ENCODE measurements at regions not wholly inside any gene's neighbourhood (a gene's known extent, or its start where the extent isn't known, plus 50 kb on each side); places are given as distances from the start of the nearest gene placed in this dataset.

DNA sequence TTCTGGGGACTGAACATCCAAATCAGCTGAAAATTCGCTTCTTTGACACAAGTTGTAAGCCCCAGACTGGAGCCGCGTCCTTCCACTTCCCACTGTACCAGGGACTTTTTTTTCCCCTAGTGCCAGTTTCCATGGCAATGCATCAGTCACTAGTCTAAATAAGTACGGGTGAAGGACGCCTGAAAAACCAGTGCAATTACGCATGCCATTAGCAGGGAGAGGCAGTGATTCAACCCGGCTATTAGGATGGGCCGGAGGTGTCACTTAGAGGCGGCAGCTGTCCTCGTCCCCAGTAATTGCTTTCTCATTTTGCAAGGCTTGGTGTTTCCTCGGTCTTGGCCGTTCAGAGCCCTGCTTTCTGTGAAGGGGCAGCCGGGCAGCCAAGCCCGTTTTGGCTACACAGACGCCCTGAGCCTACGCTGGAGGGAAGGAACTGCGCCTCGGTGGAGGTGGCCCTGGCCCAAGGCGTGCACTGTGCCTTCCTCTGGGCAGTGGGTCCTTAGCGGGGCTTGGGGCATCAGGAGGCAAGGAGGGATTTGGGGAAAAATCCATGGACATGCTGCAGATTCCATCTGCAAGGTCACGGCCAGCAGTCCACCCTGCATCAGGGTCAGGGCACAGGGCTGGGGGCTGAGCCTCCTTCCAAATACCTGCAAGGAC lies 319.7 kb downstream of the CTTN start:
- no peak for DNase-seq (ENCODE audit: low read depth, low spot score)
- H3K4me3 ChIP-seq (ENCODE audit: low read length), result no peak overlapping the region

DNA sequence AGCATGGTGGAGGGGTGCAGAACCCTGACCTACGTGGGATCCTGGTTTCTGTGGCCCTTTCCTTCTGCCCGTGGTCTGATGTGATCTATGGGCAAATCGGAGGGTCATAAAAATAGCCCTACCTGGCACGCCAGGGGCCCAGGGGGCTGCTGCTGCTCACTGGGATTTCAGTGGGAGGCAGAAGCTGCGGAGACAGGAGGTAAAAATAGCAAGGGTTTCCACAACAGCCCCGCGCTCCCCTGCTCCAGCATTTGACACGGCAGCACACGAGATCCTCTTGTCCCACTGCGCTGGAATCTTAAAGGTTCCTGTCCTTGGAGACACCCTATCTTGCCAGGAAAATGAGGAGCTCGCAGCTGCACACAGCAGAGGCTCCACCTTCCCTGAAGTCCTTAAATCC lies 321.2 kb downstream of the CTTN start:
- H3K4me3 ChIP-seq (ENCODE audit: low read length), result no peak overlapping the region
- no peak for DNase-seq (ENCODE audit: low read depth, low spot score)

DNA sequence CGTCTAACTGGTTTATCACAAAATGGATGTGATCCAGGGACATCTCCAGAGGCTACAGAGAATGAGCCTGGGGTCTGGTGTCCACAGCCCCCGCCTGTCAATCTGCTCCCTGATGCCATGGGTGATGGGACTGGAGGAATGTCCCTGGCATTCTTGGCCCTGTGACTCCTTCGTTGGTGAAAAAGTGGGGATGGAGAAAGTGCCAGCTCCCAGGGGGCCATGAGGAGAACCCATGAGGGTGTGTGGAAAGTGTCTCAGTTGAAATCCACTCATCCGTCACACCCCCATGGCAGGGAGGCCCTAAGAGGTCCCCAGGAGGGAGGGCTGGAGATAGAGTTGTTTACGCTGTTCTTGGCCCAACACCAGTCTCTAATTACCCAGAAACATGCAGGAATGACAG lies 322.0 kb downstream of the CTTN start:
- DNase-seq (ENCODE audit: low read depth, low spot score), result no peak

DNA sequence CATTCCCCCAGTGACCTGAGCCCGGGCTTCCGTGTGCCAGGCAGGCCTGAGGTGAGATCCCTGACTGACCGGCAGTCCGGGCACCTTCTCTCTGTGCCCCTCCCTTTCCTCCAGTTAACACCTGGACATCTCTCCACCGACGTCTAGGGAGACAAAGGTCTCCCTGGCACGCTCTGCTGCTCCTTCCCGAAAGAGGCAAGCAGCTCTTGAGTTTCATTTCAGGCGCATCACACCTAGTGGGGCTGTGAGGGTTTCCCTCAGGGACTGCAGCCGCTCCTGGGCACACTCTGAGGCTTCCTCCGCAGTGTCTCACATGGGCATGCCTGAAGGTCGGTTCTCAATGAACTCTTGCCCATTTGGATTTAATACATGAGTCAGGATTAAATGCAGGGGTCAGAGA lies 322.7 kb downstream of the CTTN start:
- no peak overlapping the region for H3K4me3 ChIP-seq (ENCODE audit: low read length)
- no peak for DNase-seq (ENCODE audit: low read depth, low spot score)

More for the DNA sequence above, 322.0 kb downstream of the CTTN start:
- H3K4me3 ChIP-seq (ENCODE audit: low read length), result no peak overlapping the region

DNA sequence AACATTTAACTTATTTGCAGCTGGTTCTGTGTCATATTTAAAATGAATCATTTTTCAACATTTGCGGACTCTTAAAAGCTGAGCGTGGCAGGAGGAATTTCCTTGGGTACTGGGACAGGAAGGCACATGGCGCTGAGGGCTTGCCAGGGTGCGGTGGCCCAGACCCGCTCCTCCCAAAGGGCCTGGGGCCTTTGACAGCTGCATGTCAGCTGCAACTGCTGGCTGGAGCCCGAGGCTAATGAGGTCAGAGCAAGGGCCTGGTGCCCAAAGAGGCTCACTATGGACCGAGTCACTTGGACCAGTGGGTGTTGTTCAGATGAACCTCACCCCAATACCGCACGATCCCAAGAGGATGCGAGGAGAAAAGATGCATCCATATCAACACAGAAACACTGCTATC lies 326.9 kb downstream of the CTTN start:
- no peak overlapping the region for H3K4me3 ChIP-seq (ENCODE audit: low read length)
- no peak for DNase-seq (ENCODE audit: low read depth, low spot score)

DNA sequence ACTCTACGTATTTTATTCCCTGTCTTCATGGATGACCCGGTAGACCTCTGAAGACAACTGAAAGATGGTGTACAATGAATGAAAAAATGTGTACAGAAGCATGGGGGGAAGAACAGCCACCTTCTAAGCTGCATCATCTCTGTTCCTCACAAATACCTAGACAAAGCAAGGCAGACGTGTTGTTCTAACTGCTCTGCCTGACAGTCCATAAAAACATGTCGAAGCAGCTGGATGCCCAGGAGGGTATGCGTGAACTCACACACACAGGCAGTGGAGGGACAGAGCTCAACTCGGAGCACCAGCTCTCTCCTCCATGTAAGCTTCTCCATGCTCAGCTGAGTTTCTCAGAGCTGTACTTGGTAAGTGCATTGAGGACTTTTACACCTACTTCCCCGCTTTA lies 327.4 kb downstream of the CTTN start:
- H3K4me3 ChIP-seq (ENCODE audit: low read length), result no peak overlapping the region
- DNase-seq (ENCODE audit: low read depth, low spot score), result no peak

DNA sequence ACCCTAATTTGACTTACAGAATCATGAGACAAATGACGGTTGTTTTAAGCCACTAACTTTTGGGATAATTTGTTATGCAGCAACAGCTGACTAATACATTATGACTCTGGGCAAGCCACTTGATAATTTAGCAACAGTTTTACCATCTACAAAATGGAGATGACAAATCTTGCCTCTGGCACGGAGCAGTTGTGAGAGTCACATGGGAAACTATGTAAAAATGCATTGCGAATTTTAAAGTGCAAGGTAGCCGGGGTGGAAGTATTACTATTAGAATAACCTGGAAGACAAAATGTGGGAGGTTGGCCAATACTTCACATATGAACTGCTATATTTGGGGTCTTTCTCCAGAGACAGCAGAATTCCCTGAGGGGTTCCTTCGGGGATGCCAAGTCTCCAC lies 328.7 kb downstream of the CTTN start:
- no peak overlapping the region for H3K4me3 ChIP-seq (ENCODE audit: low read length)
- no peak for DNase-seq (ENCODE audit: low read depth, low spot score)

DNA sequence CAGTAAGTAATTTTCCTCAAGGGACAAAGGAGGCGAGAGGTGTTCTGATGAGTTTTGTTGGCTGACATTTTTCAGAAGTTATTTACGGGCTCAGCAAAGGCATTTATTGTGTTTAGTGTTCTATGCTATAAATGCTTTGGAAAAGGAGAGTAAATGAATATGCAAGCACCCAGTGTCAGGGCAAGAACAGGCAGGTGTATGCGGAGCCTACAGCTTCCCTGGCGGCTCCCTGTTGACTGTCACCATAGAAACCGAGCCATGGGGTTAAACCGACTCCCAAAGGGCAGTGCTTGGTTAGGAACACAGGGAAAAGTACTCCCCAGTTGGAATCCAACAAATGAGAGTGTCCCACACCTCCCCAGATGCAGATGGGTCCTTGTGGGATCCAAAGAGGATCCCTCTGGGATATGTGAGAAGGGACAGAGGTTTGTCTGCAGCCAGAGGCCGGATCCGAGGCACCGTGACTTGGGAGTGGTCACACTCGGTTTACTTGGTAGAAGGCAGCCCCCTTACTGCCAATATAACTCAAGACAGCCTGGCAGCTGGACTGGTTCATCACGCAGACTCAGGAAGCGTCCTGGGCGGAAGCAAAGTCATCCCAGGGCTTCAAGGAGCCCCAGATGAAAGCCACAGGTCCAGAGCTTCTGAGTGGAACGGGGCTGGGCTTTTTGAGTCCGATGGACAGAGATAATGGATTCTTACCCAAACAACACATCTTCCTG lies 329.7 kb downstream of the CTTN start:
- no peak overlapping the region for H3K4me3 ChIP-seq (ENCODE audit: low read length)
- no peak for DNase-seq (ENCODE audit: low read depth, low spot score)

DNA sequence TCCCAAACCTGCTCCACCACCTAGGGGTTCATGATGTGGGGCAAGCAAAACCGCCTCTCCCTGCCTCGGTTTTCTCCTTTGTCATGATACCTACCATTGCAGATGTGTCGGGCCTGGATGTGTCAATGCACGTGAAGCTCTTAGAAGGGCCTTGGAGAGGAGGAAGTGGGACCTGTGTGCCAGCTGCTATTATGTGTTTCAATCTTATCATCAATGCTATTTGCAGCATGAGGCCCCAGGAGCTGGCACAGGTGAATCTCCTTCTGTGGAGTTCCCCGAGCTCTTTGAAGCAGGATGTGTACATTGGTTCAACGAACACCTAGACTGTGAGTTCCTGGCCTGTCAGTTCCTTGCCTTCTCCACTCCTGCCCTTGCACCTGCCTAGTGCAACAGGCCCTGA lies 331.6 kb downstream of the CTTN start:
- DNase-seq (ENCODE audit: low read depth, low spot score), result peak; percentile 12
- H3K4me3 ChIP-seq (ENCODE audit: low read length), result no peak overlapping the region

DNA sequence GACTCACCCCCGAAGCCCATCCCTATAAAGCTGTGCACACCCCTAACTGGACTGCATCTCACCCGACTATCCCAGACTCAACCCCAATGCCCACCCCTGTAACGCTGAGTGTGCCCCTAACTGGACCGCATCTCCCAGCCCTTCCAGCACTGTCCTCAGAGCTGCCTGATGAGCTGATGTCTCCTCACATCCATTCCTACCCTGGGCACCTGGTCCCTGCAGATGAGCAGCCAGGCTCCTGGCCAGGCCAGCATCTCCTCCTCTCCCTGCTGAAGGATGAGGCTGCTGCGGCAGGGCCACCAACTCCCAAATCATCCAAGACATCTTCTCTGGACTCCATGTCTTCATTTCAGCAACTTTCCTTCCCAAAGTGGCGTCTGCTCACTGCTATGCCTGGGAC lies 332.1 kb downstream of the CTTN start:
- no peak overlapping the region for H3K4me3 ChIP-seq (ENCODE audit: low read length)
- DNase-seq (ENCODE audit: low read depth, low spot score), result no peak

DNA sequence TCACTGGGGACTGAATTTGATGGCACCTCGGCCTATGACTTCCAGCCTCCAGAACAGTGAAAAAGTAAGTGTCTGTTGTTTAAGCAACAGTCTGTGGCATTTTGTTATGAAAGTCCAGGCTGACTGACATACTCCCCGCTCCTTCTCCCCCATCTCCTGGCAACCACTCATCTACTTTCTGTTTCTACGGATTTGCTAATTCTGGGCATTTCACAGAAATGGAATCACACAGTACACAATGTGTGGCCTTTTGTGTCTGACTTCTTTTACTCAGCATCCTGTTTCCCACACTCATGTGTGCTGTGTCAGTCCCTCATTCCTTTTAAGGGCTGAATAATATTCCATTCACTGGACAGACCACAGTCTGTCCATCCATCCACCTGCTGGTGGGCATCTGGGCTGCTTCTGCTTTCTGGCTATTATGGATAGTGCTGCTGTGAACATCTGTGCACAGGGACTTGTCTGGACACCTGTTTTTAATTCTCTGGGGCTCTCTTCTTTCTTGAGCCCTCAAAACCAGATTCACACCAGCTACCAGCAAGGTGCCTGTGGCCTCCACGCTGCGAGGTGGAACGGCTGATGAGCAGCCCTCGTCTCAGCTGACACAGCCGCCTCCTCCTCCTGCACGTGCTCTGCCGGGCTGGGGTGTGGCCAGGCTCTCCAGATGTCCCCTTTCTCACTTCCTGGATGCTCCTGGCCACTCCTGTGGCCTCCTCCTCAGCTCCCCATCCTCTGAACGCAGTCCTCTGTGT lies 333.1 kb downstream of the CTTN start:
- H3K4me3 ChIP-seq (ENCODE audit: low read length), result no peak overlapping the region
- no peak for DNase-seq (ENCODE audit: low read depth, low spot score)

DNA sequence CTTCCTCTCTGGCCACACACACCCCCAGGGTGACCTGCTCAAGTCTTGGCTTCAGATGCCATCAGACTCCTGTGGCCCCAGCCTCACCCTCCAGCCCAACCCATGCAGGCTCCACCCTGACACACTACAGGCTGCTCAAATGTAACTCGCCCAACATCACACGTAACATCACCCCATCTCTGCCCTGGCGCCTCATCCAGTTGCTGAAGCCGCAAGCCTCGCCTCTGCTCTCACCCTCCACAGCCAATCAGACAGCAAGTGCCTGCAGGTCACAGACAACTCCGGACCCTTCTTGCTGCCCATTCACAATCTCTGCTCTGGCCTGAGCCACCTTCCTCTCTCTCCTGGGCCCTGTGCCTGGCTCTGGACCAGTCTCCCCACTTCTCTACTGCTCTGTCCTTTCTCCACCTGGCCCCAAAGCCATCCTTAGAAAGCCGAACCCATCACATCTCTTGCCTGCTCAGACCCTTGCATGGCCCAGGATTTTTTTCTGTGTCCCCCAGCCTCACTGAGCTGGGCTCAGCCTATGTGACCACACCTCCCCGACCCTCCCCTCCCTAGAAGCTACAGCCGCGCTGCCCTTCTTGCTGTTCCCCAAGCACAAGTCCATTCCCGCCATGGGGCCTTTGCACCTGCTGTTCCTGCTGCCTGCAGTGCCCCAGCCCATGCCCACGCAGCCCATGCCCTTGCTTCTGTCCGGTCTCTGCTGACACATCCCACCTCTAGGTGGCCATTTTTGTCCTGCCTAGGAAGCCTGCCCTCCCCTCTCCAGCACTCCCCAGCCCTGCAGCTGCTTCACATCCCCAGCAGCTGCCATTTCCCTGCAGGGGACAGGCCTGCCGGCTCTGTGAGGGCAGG lies 333.9 kb downstream of the CTTN start:
- H3K4me3 ChIP-seq (ENCODE audit: low read length), result no peak overlapping the region
- DNase-seq (ENCODE audit: low read depth, low spot score), result no peak

DNA sequence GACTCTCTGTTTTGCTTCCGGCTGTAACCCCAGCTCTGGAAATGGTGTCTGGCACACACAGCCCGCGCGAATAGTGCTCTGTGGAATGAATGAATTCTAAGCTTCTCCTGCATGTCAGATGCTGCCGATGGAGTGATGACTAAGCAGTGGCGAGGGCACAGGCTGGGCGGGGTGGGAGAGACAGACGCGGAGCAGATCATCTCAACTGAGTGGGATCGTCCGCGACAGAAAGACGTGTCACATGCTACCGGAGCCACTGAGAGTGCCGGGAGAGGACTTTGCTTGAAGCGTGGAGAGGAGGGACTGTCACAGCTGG lies 334.5 kb downstream of the CTTN start:
- no peak overlapping the region for H3K4me3 ChIP-seq (ENCODE audit: low read length)
- DNase-seq (ENCODE audit: low read depth, low spot score), result no peak

DNA sequence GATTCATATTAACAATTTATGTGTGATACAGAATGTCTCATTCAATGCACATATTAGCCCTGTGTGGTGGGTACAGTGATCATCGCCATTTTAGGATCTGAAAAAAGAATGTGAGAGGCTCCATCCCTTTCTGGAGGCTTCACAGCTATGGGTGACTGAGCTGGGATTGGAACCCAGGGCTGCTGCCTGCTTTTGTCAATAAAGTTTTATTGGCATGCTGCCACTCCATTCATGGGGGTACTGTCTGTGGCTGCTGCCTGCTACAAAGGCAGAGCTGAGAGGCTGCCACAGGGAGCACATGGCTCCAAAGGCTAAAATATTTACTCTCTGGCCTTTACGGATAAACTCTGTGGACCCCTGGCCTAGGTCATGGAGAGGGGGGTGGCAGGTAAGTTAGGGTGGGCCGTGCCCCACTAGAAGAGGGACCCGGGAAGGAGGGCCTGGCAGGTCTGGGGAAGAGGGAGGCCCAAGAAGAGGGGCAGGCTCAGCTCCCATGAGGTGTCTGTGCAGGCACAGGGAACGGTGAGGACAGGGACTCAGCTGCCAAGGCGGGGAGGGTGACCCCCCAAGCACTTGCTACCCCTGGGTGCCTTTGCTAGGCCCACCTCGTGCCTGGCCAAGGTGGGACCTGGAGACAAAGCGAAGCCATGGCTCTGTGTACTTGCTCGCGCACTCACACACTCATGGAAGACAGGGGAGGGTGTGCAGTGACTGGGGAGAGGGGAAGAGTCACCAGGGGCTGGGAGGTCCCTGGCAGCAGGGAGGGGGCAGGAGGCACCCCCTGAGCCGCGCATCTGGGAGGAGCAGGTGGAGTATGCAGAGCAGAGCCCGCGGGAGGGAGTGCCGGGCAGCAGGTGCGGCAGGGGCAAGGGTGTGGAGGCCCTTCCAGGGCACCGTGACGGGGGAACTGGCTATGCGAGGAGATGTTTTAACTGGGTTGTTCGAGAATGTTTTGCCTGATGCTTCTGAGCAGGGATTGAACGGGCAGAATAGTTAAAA lies 335.3 kb downstream of the CTTN start:
- DNase-seq (ENCODE audit: low read depth, low spot score), result no peak
- no peak overlapping the region for H3K4me3 ChIP-seq (ENCODE audit: low read length)

DNA sequence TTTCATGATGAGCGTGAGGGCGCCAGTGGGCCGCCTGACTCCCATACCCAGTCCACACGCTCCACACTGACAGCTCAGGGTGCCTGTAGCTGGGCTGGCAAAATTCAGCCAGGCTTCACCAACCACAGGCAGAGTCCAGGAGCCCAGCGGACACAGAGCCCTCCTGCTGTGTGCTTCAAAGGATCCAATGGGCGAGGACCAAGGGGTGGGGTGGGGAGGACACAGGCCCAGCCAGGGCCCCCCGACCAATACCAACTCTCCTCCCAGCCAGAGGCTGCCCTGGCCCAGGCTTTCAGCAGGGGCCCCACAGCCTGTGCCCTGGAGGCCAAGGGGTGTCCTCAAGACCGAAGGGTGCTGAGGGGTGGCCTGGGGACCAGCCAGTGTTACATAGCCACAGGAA lies 336.1 kb downstream of the CTTN start:
- no peak overlapping the region for H3K4me3 ChIP-seq (ENCODE audit: low read length)
- no peak for DNase-seq (ENCODE audit: low read depth, low spot score)

DNA sequence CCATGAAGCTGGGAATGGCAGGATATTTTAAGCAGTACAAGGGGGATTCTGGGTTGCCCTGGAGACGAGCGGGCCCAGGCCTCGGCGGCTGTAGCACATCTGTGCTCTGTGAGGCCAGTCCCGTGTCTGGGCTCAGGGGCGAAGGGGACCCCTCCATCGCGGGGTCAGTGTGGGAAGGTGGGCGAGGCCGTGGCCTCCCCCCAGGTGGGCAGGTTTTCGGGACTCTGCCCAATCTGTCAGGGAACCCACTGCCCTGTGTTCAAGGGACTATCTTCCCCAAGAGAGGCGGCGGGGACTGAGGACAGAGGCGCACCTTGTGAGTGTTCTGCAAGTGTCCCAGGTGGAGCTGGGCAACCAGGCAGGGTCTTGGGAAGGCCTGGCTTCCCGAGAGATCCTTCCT lies 336.6 kb downstream of the CTTN start:
- H3K4me3 ChIP-seq (ENCODE audit: low read length), result no peak overlapping the region
- no peak for DNase-seq (ENCODE audit: low read depth, low spot score)

DNA sequence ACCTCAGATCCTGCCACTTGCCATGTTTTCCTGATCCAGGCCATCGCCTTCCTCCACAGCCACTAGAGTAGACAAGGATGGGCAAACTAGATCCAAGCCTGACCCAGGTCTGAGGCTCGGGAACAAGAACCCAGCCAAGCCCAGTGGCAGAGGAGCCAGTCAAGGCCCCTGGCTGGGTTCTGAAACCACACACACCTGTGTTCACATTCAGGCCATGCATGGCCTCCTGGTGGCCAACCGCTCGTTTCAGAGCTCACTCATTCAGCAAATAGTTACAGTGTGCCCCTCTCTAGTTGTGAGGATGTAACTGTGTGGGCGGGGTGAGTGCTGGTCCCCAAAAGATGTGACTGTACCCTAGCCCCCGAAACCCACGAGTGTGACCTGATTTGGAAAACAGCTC lies 337.6 kb downstream of the CTTN start:
- H3K4me3 ChIP-seq (ENCODE audit: low read length), result no peak overlapping the region
- DNase-seq (ENCODE audit: low read depth, low spot score), result no peak

DNA sequence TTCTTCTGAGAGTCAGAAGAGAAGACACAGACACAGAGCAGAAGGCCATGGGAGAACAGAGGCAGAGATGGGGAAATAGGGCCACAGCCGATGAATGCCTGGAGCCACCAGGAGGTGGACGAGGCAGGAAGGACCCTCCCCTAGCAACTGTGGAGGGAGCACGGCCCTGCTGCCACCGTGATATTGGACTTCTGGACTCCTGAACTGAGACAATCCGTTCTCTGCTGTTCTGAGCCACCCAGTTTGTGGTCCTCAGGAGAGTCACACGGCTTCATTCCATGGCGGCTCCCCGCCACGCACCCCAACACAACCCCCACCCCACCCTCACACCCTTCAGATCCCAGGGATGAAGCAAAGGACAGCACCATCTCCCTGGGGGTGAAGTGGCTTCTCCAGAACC lies 338.1 kb downstream of the CTTN start:
- no peak for DNase-seq (ENCODE audit: low read depth, low spot score)
- no peak overlapping the region for H3K4me3 ChIP-seq (ENCODE audit: low read length)

Measured in Jurkat, Clone E6-1 (cell line).